ENCODE measurements at regions not wholly inside any gene's neighbourhood (a gene's known extent, or its start where the extent isn't known, plus 50 kb on each side); places are given as distances from the start of the nearest gene placed in this dataset.

GRCh38 chr1:238469146-238469631 is 578.5 kb upstream of the ZP4 start (continued):
- no peak for TF ChIP-seq ATF7 (IDR thresholded peaks at IDR 0.05)

- H3K9me1 ChIP-seq (ENCODE audit: control insufficient read depth, insufficient read depth, low read length): no peaks in the 10 kb centered on the region
- intact Hi-C loops (cut with micrococcal nuclease) (no loop called here), in situ Hi-C loops (cut with MboI) (no loop called here)
- ATAC-seq: no peak
- H2AFZ ChIP-seq (ENCODE audit: low read depth, low read length): no peak overlapping the region
- no peak overlapping the region for H3K4me2 ChIP-seq (ENCODE audit: insufficient read depth, low read length)
- no peak overlapping the region for H3K27ac ChIP-seq (ENCODE audit: extremely low read depth, low read depth, low read length)
- no peak for FAIRE-seq
- no peak for DNase-seq (ENCODE audit: extremely low read depth in 1 of 4, low spot score in 3 of 4)
- H3K79me2 ChIP-seq (ENCODE audit: control insufficient read depth, insufficient read depth, low read length): no peaks in the 10 kb centered on the region
- no peaks in the 10 kb centered on the region for H4K20me1 ChIP-seq (replicated peaks; ENCODE audit: control insufficient read depth, insufficient read depth, low read length)
- 0% methylated on average over 6 of the region's 6 CpGs for WGBS (ENCODE audit: insufficient coverage, low coverage, missing lambda C conversion rate)
- TF ChIP-seq EZH2 (IDR thresholded peaks at IDR 0.05; ENCODE audit: borderline replicate concordance, low read depth, low read length) (no peak), MAFF (IDR thresholded peaks at IDR 0.05; ENCODE audit: low read length) (no peak), ETV6 (IDR thresholded peaks at IDR 0.05; ENCODE audit: borderline replicate concordance in 1 of 2, low read depth in 2 of 2, low read length in 1 of 2) (no peak), ETV6 (CRISPR knock-in tag; IDR thresholded peaks at IDR 0.05; ENCODE audit: borderline replicate concordance) (no peak), EP300 (IDR thresholded peaks at IDR 0.05; ENCODE audit: low read length) (no peak), COPS2 (conservative IDR thresholded peaks at IDR 0.05) (no peak), ZNF140 (CRISPR knock-in tag; IDR thresholded peaks at IDR 0.05) (no peak), ILF3 (IDR thresholded peaks at IDR 0.05; ENCODE audit: borderline replicate concordance) (no peak), ELF2 (CRISPR knock-in tag; IDR thresholded peaks at IDR 0.05) (no peak), PPARD (CRISPR knock-in tag; IDR thresholded peaks at IDR 0.05) (no peak), SPI1 (IDR thresholded peaks at IDR 0.05; ENCODE audit: borderline replicate concordance, low read depth, low read length) (no peak), C11orf30 (IDR thresholded peaks at IDR 0.05; ENCODE audit: low read depth) (no peak), TGIF2 (CRISPR knock-in tag; IDR thresholded peaks at IDR 0.05) (no peak)
- no peaks in the 10 kb centered on the region for H3K9me3 ChIP-seq (replicated peaks; ENCODE audit: control insufficient read depth, insufficient read depth, low read depth, low read length)
- no peaks in the 10 kb centered on the region for H3K36me3 ChIP-seq (ENCODE audit: control insufficient read depth, insufficient read depth, low read length)
- no peaks in the 10 kb centered on the region for H3K27me3 ChIP-seq (ENCODE audit: control insufficient read depth in 2 of 2, insufficient read depth in 2 of 2, low read length in 2 of 2)
- H3K4me3 ChIP-seq: no peak overlapping the region
- H3K9ac ChIP-seq (ENCODE audit: insufficient read depth in 1 of 2, low read depth in 2 of 2, low read length in 2 of 2): no peak overlapping the region
- ChIA-PET POLR2A (no interaction called here), CTCF (ENCODE audit: low intra/inter-chr PET ratio) (no interaction called here)
- BruUV-seq (replicated peaks): no TSS peak
- H3K4me1 ChIP-seq (replicated peaks in 1 of 2; ENCODE audit: control insufficient read depth in 2 of 2, insufficient read depth in 2 of 2, low read length in 2 of 2): no peaks in the 10 kb centered on the region
Observed at GRCh38 chr1:238468068-238468467, 577.3 kb upstream of the ZP4 start.

All from K562 (cell line).